Vagina (tissue), 2 donors: ENCODE measurements at regions not wholly inside any gene's neighbourhood (a gene's known extent, or its start where the extent isn't known, plus 50 kb on each side); places are given as distances from the start of the nearest gene placed in this dataset.

ENCODE experiments used
- CTCF ChIP-seq, 3 experiments: fragments of 450-650 bp in 2 of 3; fragments of 200-600 bp in 1 of 3; sonication (generic) in 1 of 3; IDR thresholded peaks; one replicate each; pipeline ENCODE4 v1.5.1; 2017 to 2019; ENCODE audit warnings: antibody characterized with exemption in 3 of 3, mild to moderate bottlenecking in 2 of 3, moderate library complexity in 2 of 3
- POLR2A ChIP-seq, 2 donors: fragments of 450-650 bp; IDR thresholded peaks; one replicate each; pipeline ENCODE4 v1.6.1; 2017; ENCODE audit warnings: antibody characterized with exemption in 2 of 2, mild to moderate bottlenecking in 2 of 2, moderate library complexity in 2 of 2

- no peak for TF ChIP-seq POLR2A (IDR thresholded peaks at IDR 0.05)
- no peak for TF ChIP-seq CTCF (IDR thresholded peaks at IDR 0.05)
These were observed 95.2 kb upstream of the SPRED2 start for GRCh38 chr2:65527451-65528240.
